H4 (cell line): ENCODE measurements at regions not wholly inside any gene's neighbourhood (a gene's known extent, or its start where the extent isn't known, plus 50 kb on each side); places are given as distances from the start of the nearest gene placed in this dataset.

Experiments used
- DNase-seq: peaks from one replicate; pipeline ENCODE4 v3.0.0-alpha.2; 2015; ENCODE audit warnings: low spot score

- DNase-seq: peak; percentile 70
Measured at GRCh38 chr3:159843840-159844730, 144.6 kb upstream of the IL12A start.

GRCh38 chr3:159844801-159845261 is 143.8 kb upstream of the IL12A start:
- DNase-seq: no peak

- no peak for DNase-seq
Measured at GRCh38 chr3:159845737-159846136, 142.9 kb upstream of the IL12A start.

- DNase-seq: no peak
Measured at GRCh38 chr3:159846255-159846654, 142.4 kb upstream of the IL12A start.

- no peak for DNase-seq
Measured at GRCh38 chr3:159848348-159849118, 140.1 kb upstream of the IL12A start.

- DNase-seq: no peak
Measured at GRCh38 chr3:159850481-159850880, 138.2 kb upstream of the IL12A start.

- no peak for DNase-seq
Measured at GRCh38 chr3:159852266-159852665, 136.4 kb upstream of the IL12A start.

GRCh38 chr3:159852821-159853505 is 135.7 kb upstream of the IL12A start:
- peak; percentile 49 for DNase-seq

GRCh38 chr3:159853506-159853864 is 135.2 kb upstream of the IL12A start:
- no peak for DNase-seq

GRCh38 chr3:159854500-159855124 is 134.0 kb upstream of the IL12A start:
- peak; percentile 90 for DNase-seq

- no peak for DNase-seq
Measured at GRCh38 chr3:159855599-159856346, 132.9 kb upstream of the IL12A start.

GRCh38 chr3:159856590-159857104 is 132.0 kb upstream of the IL12A start:
- DNase-seq: no peak

- DNase-seq: no peak
Measured at GRCh38 chr3:159857840-159858239, 130.8 kb upstream of the IL12A start.

- DNase-seq: no peak
Measured at GRCh38 chr3:159858650-159859049, 130.0 kb upstream of the IL12A start.

- DNase-seq: no peak
Measured at GRCh38 chr3:159859424-159859823, 129.2 kb upstream of the IL12A start.

GRCh38 chr3:159859836-159860235 is 128.8 kb upstream of the IL12A start:
- no peak for DNase-seq

- DNase-seq: no peak
Measured at GRCh38 chr3:159860269-159861116, 128.1 kb upstream of the IL12A start.

- no peak for DNase-seq
Measured at GRCh38 chr3:159861369-159861987, 127.2 kb upstream of the IL12A start.

- peak; percentile 67 for DNase-seq
Measured at GRCh38 chr3:159865041-159865579, 123.5 kb upstream of the IL12A start.
